H1 (cell line): ENCODE measurements at regions not wholly inside any gene's neighbourhood (a gene's known extent, or its start where the extent isn't known, plus 50 kb on each side); places are given as distances from the start of the nearest gene placed in this dataset.

Experiments
- CTCF ChIA-PET: fragments of 300-600 bp; sonication (Branson Sonifier 250); formaldehyde crosslinking; loops from one replicate; lab custom pipeline; 2021; ENCODE audit not compliant: partially characterized antibody; lab: Charles Lee
- POLR2A ChIA-PET: fragments of 300-600 bp; sonication (Branson Sonifier 250); formaldehyde crosslinking; loops from one replicate; lab custom pipeline; 2021; ENCODE audit warnings: inconsistent platforms; ENCODE audit not compliant: partially characterized antibody; lab: Charles Lee
- DNase-seq, 2 experiments: peaks; one replicate each; pipeline versions ENCODE4 v3.0.0 to v3.0.0-alpha.2; 2010 to 2022; ENCODE audit warnings: low spot score in 2 of 2, low read depth in 1 of 2, mixed read lengths in 1 of 2
- FAIRE-seq: peaks from 2 replicates; lab custom pipeline; 2011; peaks lifted over from hg19 to GRCh38; lab: Jason Lieb, UNC
- H2AFZ ChIP-seq: 2 replicates; pipeline ENCODE4 v1.8.1; 2012; ENCODE audit warnings: low read length, inconsistent platforms
- H2AK5ac ChIP-seq: 2 replicates; pipeline ENCODE4 v1.6.1; 2013; ENCODE audit warnings: low read depth, low read length
- H2BK120ac ChIP-seq: replicated peaks from 2 replicates; pipeline ENCODE3; 2013; ENCODE audit warnings: low read depth, low read length, inconsistent platforms
- H2BK12ac ChIP-seq: 2 replicates; pipeline ENCODE4 v1.6.1; 2013; ENCODE audit warnings: low read depth, low read length
- H2BK15ac ChIP-seq: 2 replicates; pipeline ENCODE4 v1.6.1; 2013; ENCODE audit warnings: low read length
- H2BK20ac ChIP-seq: 2 replicates; pipeline ENCODE4 v1.6.1; 2013; ENCODE audit warnings: low read length
- H2BK5ac ChIP-seq: 2 replicates; pipeline ENCODE4 v1.6.1; 2013; ENCODE audit warnings: low read depth, low read length
- H3K14ac ChIP-seq: 2 replicates; pipeline ENCODE4 v1.6.1; 2013; ENCODE audit warnings: inconsistent platforms; ENCODE audit not compliant: insufficient read length
- H3K18ac ChIP-seq: 2 replicates; pipeline ENCODE4 v1.6.1; 2013; ENCODE audit warnings: low read length; ENCODE audit errors: extremely low read depth
- H3K23ac ChIP-seq: 2 replicates; pipeline ENCODE4 v1.6.1; 2013; ENCODE audit warnings: inconsistent platforms; ENCODE audit not compliant: insufficient read length
- H3K23me2 ChIP-seq: 2 replicates; pipeline ENCODE4 v1.6.1; 2013; ENCODE audit warnings: low read depth, low read length
- H3K27ac ChIP-seq: 2 replicates; pipeline ENCODE4 v1.6.1; 2011; ENCODE audit warnings: low read depth, low read length, inconsistent platforms
- H3K27me3 ChIP-seq, 4 experiments: replicated peaks in 1 of 4; 1 replicate in 1 of 4; 2 replicates in 3 of 4; pipeline versions ENCODE4 v1.6.1 to v1.8.1; 2011 to 2013; ENCODE audit warnings: low read length in 3 of 4, mild to moderate bottlenecking in 3 of 4, inconsistent platforms in 2 of 4, mixed read lengths in 2 of 4, moderate library complexity in 1 of 4; ENCODE audit not compliant: control insufficient read depth in 3 of 4, insufficient read depth in 3 of 4; ENCODE audit errors: extremely low read depth in 1 of 4
- H3K36me3 ChIP-seq, 4 experiments: 2 replicates each; pipeline versions ENCODE4 v1.6.1 to v1.8.1; 2011 to 2013; ENCODE audit warnings: mild to moderate bottlenecking in 4 of 4, low read length in 3 of 4, moderate library complexity in 2 of 4, control low read depth in 1 of 4, inconsistent platforms in 1 of 4; ENCODE audit not compliant: insufficient read depth in 4 of 4, control insufficient read depth in 2 of 4
- H3K4ac ChIP-seq: replicated peaks from 2 replicates; pipeline ENCODE3; 2013; ENCODE audit warnings: low read length, low read depth, mixed read lengths, inconsistent platforms; ENCODE audit not compliant: insufficient read length
- H3K4me1 ChIP-seq, 4 experiments: replicated peaks in 1 of 4; 1 replicate in 1 of 4; 2 replicates in 3 of 4; pipeline versions ENCODE4 v1.6.1 to v1.8.1; 2011 to 2013; ENCODE audit warnings: low read length in 3 of 4, inconsistent platforms in 2 of 4, mixed read lengths in 1 of 4; ENCODE audit not compliant: insufficient read depth in 4 of 4, control insufficient read depth in 3 of 4
- H3K4me2 ChIP-seq, 2 experiments: 2 replicates each; pipeline versions ENCODE4 v1.6.1 to v1.8.1; 2011 to 2013; ENCODE audit warnings: low read depth in 2 of 2, low read length in 2 of 2, control low read depth in 1 of 2, inconsistent platforms in 1 of 2, mild to moderate bottlenecking in 1 of 2; ENCODE audit not compliant: insufficient read depth in 1 of 2
- H3K4me3 ChIP-seq, 4 experiments: fragments of 200-600, 300-600 bp in 1 of 4; sonication (generic), shearing (Covaris generic), sonication (Bioruptor Twin) in 1 of 4; 2 replicates each; pipeline versions ENCODE4 v1.5.1 to v1.8.1; 2011 to 2016; ENCODE audit warnings: low read length in 4 of 4, low read depth in 3 of 4, control low read depth in 2 of 4, inconsistent platforms in 2 of 4, mild to moderate bottlenecking in 2 of 4, mixed read lengths in 1 of 4, moderate library complexity in 1 of 4; ENCODE audit not compliant: insufficient read depth in 2 of 4; ENCODE audit errors: extremely low read depth in 1 of 4
- H3K56ac ChIP-seq: replicated peaks from 2 replicates; pipeline ENCODE3; 2013; ENCODE audit warnings: low read depth, mild to moderate bottlenecking, mixed read lengths, low read length, inconsistent platforms; ENCODE audit not compliant: insufficient read length
- H3K79me1 ChIP-seq: 2 replicates; pipeline ENCODE4 v1.6.1; 2013; ENCODE audit warnings: low read depth, low read length, control low read depth
- H3K79me2 ChIP-seq, 2 experiments: 2 replicates each; pipeline versions ENCODE4 v1.6.1 to v1.8.1; 2012 to 2013; ENCODE audit warnings: low read length in 2 of 2, mild to moderate bottlenecking in 2 of 2, inconsistent platforms in 1 of 2; ENCODE audit not compliant: insufficient read depth in 2 of 2, control insufficient read depth in 1 of 2
- H3K9ac ChIP-seq, 4 experiments: replicated peaks in 1 of 4; 1 replicate in 1 of 4; 2 replicates in 3 of 4; pipeline versions ENCODE4 v1.6.1 to v1.8.1; 2011 to 2013; ENCODE audit warnings: low read depth in 3 of 4, low read length in 3 of 4, control low read depth in 2 of 4, mild to moderate bottlenecking in 2 of 4, moderate library complexity in 2 of 4, inconsistent platforms in 1 of 4; ENCODE audit errors: extremely low read depth in 1 of 4
- H3K9me3 ChIP-seq, 2 experiments: 2 replicates each; pipeline versions ENCODE4 v1.6.1 to v1.8.1; 2012 to 2013; ENCODE audit warnings: mild to moderate bottlenecking in 2 of 2, moderate library complexity in 2 of 2, control low read depth in 1 of 2, inconsistent platforms in 1 of 2, low read depth in 1 of 2, low read length in 1 of 2, mixed read lengths in 1 of 2; ENCODE audit not compliant: insufficient read depth in 2 of 2
- H4K20me1 ChIP-seq, 2 experiments: replicated peaks in 1 of 2; 2 replicates each; pipeline versions ENCODE3 to v1.8.1; 2011 to 2013; ENCODE audit warnings: inconsistent platforms in 2 of 2, low read length in 2 of 2, mild to moderate bottlenecking in 1 of 2; ENCODE audit not compliant: insufficient read depth in 2 of 2, control insufficient read depth in 1 of 2
- H4K5ac ChIP-seq: 2 replicates; pipeline ENCODE4 v1.6.1; 2013; ENCODE audit warnings: low read length, low read depth, mixed read lengths, inconsistent platforms; ENCODE audit not compliant: insufficient read length
- H4K8ac ChIP-seq: 2 replicates; pipeline ENCODE4 v1.8.0; 2013; ENCODE audit warnings: mild to moderate bottlenecking, moderate library complexity, low read length, inconsistent platforms; ENCODE audit not compliant: insufficient read depth; ENCODE audit errors: extremely low read depth
- H4K91ac ChIP-seq: replicated peaks from 2 replicates; pipeline ENCODE3; 2013; ENCODE audit warnings: low read length, mixed read lengths, inconsistent platforms; ENCODE audit not compliant: insufficient read length
- JUND ChIP-seq: IDR thresholded peaks from 2 replicates; pipeline ENCODE4 v1.6.1; 2011; ENCODE audit warnings: mild to moderate bottlenecking, improper control_type of control experiment, low read length
- KDM5A ChIP-seq: fragments of 200-600 bp; IDR thresholded peaks from 2 replicates; pipeline ENCODE4 v1.7.1; 2012; ENCODE audit warnings: mild to moderate bottlenecking, low read length, inconsistent platforms, mixed read lengths
- SIN3A ChIP-seq, 2 experiments: IDR thresholded peaks in 1 of 2; conservative IDR thresholded peaks in 1 of 2; 2 replicates each; pipeline ENCODE4 v1.6.1; 2011 to 2012; ENCODE audit warnings: low read length in 2 of 2, improper control_type of control experiment in 1 of 2, low read depth in 1 of 2, mild to moderate bottlenecking in 1 of 2
- SUZ12 ChIP-seq: fragments of 200-600 bp; sonication (generic); IDR thresholded peaks from 2 replicates; pipeline ENCODE4 v1.6.1; 2012; ENCODE audit warnings: mild to moderate bottlenecking, inconsistent platforms, low read length, moderate library complexity, mixed read lengths
- TCF12 ChIP-seq: IDR thresholded peaks from 2 replicates; pipeline ENCODE4 v1.6.1; 2011; ENCODE audit warnings: low read depth, mild to moderate bottlenecking, low read length
- WGBS, 2 experiments: shearing (Covaris generic) in 1 of 2; methylation state at CpG; one replicate each; pipeline versions ENCODE4 v1.1.6 to v1.1.7; 2013 to 2015; ENCODE audit warnings: low lambda C conversion rate in 2 of 2, mixed read lengths in 2 of 2, inconsistent platforms in 1 of 2, low coverage in 1 of 2, missing lambda C conversion rate in 1 of 2; ENCODE audit not compliant: insufficient replicate concordance in 2 of 2, insufficient coverage in 1 of 2, insufficient read length in 1 of 2; ENCODE audit errors: extremely low coverage in 1 of 2, missing lambda C conversion rate in 1 of 2; 5-methylcytosine and 5-hydroxymethylcytosine counted together
- TF ChIP-seq, protein P1 (sequence below): IDR thresholded peaks from 2 replicates; pipeline ENCODE4 v1.6.1; 2012; ENCODE audit warnings: low read length, inconsistent platforms

- no peak overlapping the region for H3K27ac ChIP-seq
These were observed 62.0 kb upstream of the SMLR1 start for GRCh38 chr6:130765181-130765727.

More at GRCh38 chr6:130765181-130765727, 62.0 kb upstream of the SMLR1 start:
- H3K27me3 ChIP-seq = no peaks in the 10 kb centered on the region
- no peak overlapping the region for H3K4me3 ChIP-seq
- H3K4me1 ChIP-seq = no peaks in the 10 kb centered on the region
- no peak overlapping the region for H2BK12ac ChIP-seq
- H2AFZ ChIP-seq = 0 out of 2 replicates have a peak overlapping the region, but pooled peaks have one; percentile 10
- H3K79me2 ChIP-seq = no peaks in the 10 kb centered on the region
- H3K56ac ChIP-seq = no peak overlapping the region
- no peak overlapping the region for H4K5ac ChIP-seq
- H3K14ac ChIP-seq = no peak overlapping the region
- no peak for FAIRE-seq
- no peak overlapping the region for H4K91ac ChIP-seq
- no peak overlapping the region for H2AK5ac ChIP-seq
- CTCF ChIA-PET = interaction anchor here (0.9 kb wide), 1 partner anchor 22 kb away, joined by 3 read pairs; no protein-coding TSS in a partner anchor
- no peaks in the 10 kb centered on the region for H3K9me3 ChIP-seq
- 88% methylated on average over 3 of the region's 3 CpGs; no CpG with 5 or more reads in 1 of the 2 experiments for WGBS, 2 experiments
- H3K23ac ChIP-seq = no peak overlapping the region
- no peaks in the 10 kb centered on the region for H3K36me3 ChIP-seq
- POLR2A ChIA-PET = no interaction called here
- H3K23me2 ChIP-seq = no peaks in the 10 kb centered on the region; the same call in 1 of the 2 replicates
- H3K4me2 ChIP-seq = no peak overlapping the region
- H3K79me1 ChIP-seq = no peaks in the 10 kb centered on the region
- H3K18ac ChIP-seq = no peak overlapping the region
- H2BK120ac ChIP-seq = no peak overlapping the region
- no peak for TF ChIP-seq KDM5A
- TF ChIP-seq, protein P1, sequence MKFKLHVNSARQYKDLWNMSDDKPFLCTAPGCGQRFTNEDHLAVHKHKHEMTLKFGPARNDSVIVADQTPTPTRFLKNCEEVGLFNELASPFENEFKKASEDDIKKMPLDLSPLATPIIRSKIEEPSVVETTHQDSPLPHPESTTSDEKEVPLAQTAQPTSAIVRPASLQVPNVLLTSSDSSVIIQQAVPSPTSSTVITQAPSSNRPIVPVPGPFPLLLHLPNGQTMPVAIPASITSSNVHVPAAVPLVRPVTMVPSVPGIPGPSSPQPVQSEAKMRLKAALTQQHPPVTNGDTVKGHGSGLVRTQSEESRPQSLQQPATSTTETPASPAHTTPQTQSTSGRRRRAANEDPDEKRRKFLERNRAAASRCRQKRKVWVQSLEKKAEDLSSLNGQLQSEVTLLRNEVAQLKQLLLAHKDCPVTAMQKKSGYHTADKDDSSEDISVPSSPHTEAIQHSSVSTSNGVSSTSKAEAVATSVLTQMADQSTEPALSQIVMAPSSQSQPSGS = no peak
- TF ChIP-seq JUND = no peak
- TF ChIP-seq SUZ12 = no peak
- TF ChIP-seq TCF12 = no peak
- no peak for TF ChIP-seq SIN3A (conservative IDR thresholded peaks at IDR 0.05 in 1 of 2, IDR thresholded peaks at IDR 0.05 in 1 of 2; ENCODE audit: low read depth in 1 of 2, low read length in 2 of 2)
- TF ChIP-seq, all 59 proteins: peak for 0
- H2BK5ac ChIP-seq = no peak overlapping the region
- DNase-seq = no peak
- H3K9ac ChIP-seq = no peak overlapping the region
- H3K4ac ChIP-seq = no peak overlapping the region
- H4K8ac ChIP-seq = no peak overlapping the region
- no peaks in the 10 kb centered on the region for H4K20me1 ChIP-seq
- H2BK15ac ChIP-seq = no peak overlapping the region
- H2BK20ac ChIP-seq = no peak overlapping the region
